Embryonic facial prominence (tissue), 1 donor: ENCODE measurements at regions not wholly inside any gene's neighbourhood (a gene's known extent, or its start where the extent isn't known, plus 50 kb on each side); places are given as distances from the start of the nearest gene placed in this dataset.

Experiments used
- DNase-seq: peaks from one replicate; pipeline ENCODE4 v3.0.0-alpha.2; 2016; ENCODE audit errors: extremely low spot score

DNA sequence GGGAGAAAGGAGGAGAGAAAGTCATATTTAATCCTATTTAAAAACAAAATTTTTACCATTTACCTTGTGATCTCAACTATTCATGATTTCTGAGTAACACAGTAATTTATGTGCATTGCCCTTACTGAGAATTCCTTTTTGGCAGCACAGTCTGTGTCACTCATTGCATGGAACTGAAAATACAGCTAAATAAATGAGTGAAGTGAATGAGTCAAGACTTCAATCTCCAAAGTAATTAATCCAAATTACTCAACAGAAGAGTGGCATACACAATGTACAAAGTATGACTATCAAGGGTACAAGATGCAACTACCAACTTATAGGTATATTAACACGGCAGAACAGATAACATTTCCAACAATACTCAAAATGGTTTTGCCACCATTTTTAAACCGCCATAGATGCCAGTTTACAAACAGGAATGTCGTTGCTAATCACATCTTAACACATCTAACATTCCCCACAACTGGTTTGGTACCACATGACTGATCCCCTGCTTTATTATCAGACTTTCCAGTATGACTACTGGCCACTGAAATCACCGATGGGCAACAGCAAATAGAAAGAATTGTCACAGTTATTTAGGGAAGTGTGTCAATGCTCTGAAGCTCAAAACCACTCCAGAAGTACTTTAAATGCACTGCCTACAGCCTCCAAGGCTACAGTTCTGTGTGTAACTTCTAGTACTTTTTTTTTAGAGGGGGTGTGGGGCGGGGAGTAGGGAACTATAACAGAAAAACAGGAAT lies 410.4 kb downstream of the SHQ1 start:
- DNase-seq, result no peak

DNA sequence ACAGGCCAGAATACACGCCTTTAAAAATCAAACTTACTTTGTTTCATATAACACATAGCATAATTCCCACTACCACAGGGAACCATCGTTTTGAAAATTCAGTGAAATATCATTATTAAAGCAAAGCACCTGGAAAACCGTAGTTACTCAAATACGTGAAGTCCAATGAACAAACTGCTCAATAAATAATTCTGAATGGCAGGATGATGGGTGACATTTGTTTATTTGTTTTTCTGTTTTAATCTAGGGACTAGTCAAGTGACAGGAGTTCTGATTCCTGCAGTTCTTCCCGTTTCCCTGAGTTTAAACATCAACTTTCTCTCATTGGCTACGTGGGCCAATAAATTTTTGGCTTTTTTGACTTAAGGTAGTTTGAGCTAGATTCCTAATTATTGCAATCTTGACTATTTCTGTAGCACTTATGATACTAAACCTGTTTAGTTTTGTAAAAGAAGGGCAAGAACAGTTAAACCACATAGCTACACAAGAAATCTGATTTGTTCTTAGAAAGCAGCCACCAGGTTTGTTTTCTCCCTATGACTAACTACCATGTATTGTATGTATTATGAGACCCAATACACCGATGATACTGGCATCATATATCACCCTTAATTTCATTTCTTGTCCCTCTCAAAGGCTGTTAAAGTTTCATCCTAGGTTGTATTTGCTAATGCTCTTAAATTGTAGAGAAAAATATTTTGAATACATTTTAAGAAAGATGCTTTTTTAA lies 411.2 kb downstream of the SHQ1 start:
- DNase-seq, result no peak

DNA sequence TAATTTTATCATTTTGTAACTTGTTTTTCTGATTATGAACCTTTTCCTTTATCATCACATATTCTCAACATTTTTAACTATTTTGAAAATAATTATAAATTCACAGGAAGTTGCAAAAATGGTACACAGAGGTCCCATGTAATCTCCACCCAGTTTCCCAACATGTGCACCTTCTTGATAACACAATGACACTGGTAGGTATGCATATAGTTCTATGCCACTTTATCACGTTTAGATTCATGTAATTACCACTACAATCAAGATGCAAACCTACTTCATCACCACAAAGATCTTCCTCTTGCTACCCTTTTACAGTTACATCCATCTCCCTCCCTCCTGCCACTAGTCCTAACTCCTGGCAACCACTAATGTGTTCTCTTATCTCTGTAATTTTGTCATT lies 413.9 kb downstream of the SHQ1 start:
- no peak for DNase-seq

DNA sequence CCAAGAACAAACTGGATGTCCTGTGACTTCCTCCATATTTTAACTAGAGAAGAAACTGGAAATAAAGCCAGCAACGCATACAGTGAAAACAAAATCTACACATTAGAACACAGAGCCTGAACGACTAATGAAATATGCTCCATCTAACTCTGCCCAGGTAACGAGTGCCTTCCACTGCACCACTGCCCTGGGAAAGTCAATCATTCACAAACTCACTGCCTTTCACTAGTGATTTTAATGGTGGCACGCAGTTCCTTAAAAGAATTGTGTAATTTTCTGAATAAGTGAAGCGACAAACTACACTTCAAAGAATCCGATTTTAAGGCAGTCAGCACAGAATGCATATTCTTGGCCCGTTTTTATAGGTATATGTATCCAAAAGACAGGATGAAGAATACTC lies 416.0 kb downstream of the SHQ1 start:
- no peak for DNase-seq

DNA sequence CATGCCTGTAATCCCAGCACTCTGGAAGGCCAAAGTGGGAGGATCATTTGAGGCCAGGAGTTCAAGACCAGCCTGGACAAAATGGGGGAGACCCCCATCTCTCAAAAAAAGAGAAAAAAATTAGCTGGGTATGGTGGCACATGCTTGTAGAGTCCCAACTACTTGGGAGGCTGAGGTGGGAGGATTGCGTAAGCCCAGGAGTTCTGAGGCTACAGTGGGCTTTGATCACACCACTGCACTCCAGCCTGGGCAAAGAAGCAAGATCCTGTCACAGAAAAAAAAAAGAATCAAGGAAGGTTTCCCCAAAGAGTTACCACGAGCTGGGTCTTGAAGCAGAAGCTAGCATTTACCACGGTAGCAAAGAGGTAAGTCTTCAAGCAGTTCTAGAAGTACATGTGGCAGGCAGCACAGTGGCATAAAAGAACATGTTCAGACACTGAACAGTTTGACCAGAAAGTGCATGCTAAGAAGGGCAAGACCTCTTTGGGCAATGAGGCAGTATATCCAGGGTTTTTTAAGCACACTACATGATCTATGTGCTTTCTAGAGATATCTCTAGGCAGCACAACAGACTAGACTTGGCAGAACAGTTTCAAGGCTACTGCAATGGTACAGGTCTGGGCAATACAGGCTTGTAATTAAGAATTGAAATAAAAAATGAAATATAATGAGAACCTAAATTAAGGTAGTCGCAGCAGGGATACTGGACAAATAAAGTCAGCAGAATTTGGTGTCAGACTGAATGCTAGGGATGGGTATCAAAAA lies 418.5 kb downstream of the SHQ1 start:
- DNase-seq, result no peak

DNA sequence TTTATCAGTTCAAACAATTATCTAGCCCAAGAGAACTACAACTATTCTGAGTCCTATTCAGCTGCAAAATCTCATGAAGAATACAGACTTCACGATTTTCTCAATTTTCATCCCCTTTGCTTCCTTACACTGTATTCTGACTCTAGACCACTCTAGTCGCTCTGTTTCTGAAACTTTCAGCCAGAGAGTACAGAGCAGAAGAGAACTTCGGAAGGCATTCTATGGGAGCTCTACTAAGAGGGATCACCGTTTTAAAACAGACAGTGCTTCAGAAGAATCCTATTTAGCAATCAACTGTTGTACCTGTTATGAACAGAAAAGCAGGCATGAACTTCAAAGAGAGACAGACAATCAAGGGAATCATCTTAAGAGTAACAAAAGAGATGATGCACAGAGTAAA lies 419.4 kb downstream of the SHQ1 start:
- no peak for DNase-seq

DNA sequence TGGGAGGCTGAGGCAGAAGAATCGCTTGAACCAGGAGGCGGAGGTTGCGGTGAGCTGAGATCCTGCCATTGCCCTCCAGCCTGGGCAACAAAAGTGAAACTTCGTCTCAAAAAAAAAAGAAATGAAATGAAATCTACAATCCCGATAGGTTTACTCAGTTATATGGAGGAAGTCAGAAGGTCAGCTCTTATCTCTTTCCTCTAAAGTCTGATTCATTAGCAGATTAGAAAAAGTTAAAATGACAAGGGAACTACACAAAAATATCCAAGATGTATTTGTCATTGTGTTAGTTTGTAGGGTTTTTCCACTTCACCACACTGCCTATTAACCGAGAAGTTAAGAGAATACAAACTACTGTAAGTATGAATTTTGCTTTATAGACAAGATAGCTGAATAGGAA lies 420.6 kb downstream of the SHQ1 start:
- DNase-seq, result no peak

DNA sequence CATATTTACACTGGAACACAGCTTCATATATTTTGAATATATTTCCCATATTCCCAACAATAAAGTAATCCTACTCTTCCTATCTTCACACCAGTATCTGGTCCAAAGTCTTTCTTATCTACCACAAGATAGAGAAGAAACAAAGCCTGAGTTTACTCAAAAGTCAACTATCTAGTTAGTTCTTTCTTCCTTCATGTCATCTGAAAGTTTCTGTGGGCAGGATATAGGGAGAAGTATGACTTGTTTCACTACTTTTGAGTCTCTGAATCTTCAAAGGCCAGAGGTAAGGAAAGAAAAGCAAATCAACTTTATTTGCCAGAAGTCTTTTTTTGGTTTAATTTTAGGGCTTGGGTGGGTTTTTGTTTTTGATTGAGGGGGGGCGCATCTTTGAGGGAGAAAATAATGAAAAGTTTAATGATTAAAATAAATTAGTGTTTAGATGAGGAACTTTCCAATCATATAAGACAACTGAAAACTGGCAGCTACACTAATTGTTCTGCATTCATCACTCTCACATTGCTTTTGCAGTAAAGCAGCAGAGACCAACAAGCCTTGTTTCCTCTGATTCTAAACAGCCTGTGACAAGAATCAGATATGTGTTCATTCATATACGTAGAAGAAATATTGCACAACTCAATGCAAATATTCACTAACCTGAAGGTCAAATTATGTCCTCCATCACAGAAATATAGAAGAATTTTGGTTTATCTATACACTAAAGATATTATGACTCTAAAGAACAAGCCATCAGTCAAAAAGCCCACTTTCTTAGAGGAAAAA lies 421.4 kb downstream of the SHQ1 start:
- no peak for DNase-seq

DNA sequence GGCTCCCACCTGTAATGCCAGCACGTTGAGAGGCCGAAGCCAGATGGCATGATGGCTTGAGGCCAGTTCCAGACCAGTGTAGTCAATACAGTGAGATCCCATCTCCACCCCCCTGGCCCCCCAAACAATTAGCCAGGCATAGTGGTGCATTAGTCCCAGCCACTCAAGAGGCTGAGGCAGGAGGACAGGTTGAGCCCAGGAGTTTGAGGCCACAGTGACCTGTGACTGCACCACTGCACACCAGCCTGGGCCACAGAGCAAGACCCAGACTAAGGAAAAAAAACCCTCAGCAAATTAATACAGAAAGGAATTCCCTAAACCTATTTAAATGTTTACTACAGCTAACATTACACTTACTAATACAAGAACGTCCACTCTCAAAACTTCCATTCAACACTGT lies 424.6 kb downstream of the SHQ1 start:
- DNase-seq, result no peak

DNA sequence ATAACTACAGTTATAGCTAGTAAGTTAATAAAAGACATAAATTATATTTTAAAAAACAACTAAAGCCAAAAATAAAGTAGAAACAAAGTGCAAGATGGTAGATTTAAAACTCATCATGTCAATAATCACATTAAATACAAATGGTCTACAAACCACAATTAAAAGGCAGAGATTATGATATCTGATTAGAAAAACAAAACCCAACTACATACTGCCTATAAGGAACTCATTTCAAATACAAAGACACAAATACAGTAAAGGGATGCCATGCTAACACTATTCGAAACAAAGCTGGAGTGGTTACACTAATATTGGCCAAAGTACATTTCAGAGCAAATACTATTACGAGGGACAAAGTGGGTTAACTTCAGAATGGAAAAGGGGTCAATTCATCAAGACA lies 426.5 kb downstream of the SHQ1 start:
- no peak for DNase-seq

DNA sequence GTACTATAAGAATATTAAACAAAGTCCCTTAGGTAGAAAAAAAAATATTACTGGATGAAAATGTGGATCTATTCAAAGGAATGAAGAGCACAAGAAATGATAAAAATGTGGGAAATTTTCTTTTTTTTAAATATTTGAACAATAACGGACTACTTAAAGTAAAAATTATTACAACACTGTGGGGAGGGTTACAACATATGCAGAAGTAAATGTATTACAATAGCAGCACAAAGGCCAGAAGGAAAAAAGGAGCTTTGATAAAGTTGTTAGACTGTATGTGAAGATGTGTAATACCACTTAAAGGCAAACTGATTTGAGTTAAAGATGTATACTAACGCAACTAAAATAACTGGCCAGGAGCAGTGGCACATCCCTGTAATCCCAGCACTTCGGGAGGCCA lies 427.1 kb downstream of the SHQ1 start:
- DNase-seq, result no peak

DNA sequence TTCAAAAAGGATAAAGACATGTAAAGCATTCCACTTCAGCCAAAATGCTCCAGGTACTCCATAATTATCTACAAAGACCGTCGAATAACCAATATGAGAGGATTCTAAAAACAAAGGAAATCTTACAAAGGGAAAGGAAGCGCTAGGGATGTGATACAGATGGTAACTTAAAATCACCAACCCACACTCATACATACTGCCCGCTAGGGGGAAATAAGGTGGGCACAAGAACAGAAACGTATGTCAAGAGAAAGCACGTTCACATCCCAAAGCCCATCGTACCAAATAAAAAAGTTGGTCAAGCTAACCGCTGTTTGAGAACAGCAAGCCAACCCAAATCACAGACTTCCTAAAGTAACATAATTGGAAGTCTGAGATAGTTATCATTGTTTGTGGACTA lies 429.4 kb downstream of the SHQ1 start:
- DNase-seq, result no peak

DNA sequence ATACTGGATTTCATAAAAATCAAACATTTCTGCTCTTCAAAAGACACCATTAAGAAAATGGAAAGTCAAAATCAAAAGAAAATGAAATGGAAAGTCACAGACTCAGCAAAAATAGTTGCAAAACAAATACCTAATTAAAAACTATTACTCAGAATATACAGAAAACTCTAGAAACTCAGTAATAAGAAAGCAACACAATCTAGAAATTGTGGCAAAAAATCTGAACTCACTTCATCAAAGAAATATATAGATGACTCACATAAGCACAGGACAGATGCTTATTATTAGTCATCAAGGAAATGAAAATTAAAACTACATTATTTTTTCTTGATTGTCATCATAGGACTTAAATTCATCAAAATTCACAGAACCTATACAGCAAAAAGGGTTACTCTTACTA lies 430.0 kb downstream of the SHQ1 start:
- no peak for DNase-seq

DNA sequence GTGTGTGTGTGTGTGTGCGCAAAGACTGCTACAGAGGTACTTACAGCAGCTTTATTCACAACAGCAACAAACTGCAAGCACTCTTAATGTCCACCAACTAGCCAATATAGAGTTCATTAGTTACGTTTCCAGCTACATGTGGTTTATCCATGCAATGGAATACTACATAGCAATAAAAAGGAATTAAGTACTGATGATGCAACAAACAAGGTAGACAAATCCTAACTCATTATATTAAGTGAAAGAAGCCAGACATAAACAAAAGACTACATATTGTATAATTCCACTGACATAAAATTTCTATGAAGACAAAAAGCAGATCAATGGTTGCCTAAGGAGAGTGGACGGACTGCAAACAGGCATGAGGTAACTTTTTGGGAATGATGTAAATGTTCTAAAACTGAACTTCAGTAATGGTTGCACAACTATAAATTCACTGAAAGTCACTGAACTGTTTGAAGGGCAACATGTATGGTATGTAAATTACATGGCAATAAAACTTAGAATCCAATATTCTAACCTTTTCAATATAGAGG lies 433.7 kb downstream of the SHQ1 start:
- DNase-seq, result no peak

DNA sequence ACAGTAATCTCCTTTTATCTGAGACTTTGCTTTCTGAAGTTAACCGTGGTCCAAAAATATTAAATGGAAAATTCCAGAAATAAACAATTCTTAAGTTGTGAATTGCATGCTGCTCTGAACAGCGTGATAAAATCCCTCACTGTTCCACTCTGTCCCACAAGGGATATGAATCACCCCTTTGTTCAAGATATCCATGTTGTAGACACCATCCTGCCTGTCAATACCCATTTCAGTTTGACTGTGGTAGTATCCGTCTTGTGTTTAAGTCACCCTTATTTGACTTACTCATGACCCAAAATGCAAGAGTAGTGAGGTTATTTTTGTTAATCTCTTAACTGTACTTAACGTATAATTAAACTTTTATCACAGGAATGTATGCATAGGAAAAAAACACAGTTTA lies 435.0 kb downstream of the SHQ1 start:
- no peak for DNase-seq

DNA sequence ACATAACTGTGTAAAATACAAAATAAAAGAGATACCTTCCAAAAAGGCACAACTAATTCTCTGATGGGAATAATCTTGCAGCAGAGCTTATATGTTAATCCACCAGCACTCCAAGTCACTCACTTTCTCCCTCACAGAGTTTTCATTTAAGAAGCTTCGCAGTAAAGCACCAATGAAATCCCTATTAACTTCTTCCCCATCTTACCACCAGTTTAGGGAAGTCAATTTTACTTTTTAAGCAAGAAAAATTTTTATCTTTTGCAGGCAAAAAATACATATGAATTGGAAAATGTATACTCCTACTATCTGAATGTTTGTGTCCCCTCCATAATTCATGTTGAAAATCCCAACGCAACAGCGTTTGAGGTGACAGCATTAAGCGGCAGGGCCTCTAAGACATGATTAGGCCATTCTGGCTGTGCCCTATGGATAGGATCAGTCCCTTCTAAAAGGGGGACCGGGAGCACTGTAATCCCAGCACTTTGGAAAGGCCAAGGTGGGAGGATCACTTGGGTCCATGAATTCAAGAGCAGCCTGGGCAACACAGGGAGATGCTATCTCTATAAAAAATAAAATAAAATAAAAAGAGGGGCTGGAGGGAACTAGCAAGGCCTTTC lies 435.8 kb downstream of the SHQ1 start:
- DNase-seq, result no peak

DNA sequence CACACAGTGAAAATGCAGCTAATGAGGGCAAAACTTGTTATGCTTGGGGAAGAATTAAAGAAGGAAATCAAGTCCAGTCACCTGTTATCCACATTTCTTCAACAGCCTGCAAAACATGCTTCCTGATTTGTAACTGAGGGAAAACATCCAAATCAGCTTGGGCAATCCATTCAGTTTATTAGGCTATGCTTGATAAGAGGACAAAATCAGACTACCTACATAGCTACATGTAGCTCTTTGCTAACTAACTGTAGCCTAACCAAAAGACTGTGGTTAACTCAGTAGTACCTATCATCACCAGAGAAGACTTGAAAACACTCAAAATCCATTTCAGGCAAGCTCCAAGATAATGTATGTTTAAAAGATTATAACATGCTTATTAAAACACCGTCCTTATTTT lies 436.4 kb downstream of the SHQ1 start:
- no peak for DNase-seq

DNA sequence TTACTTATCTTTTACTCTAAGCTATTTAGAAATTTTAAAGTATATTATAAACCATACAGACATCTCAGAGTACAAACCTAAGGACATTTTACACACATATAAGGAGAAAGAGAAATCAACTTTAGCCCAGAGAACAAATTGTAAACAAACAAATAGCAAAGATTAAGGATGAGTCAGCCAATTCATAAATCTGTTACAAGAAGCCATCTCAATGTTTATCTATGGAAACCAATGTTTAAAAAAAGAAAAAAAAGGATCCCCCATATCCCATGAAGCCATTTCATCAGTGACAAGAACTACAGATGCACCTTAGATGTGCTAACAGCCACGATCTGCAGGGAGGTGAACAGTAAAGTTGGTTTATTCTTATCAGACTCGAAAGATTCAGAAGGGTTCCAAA lies 437.1 kb downstream of the SHQ1 start:
- DNase-seq, result no peak

DNA sequence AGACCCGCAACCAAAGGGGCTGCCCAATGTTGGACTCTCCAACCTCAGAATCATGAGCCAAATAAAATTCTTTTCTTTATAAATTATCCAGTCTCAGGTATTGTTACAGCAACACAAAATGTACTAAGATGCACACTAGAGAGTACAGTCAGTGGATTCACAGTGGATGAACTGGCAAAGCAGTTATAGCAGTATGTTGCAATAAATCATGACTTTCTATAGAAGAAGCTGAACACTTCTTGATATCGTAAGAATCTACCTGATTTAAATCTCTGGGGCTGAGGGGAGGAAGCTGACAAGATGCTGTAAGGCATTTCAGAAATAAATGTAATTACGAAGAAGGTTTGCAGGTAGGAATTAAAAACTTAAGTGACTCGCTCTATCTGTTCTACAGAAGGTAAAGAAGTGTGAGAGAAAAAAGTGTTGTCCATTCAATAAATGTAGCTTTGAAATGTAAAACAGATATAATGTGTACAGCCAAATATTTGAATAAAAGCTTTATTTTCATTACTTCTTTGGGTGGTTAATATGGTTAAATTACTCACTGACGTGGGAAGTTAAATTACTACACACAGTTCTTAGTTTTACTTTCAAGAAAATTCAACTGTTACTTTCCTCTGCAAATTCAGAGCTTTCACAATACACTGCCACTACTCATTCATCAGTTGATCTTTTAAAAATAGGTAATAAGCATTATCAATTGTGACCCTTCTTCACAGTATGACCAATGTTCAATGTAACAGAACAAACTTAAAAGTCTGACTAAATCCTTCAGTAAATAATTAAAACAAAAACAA lies 439.1 kb downstream of the SHQ1 start:
- no peak for DNase-seq

DNA sequence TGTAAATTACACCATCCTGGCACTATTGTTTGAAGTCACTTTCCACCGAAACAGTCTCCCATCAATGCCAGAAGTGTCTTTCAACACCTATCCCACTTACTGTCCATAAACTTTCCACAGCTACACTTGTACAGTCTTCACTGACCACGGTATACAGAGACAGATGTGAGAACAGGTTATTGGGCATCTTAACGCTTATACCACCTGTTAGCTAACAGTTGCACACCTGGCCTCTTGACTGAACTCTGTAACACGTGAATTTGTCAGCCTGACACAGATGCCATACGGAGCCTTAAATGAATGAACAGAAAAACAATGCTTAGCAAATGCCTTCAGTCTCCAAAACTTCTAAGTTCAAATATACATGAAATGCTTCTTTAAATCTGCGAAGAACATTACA lies 440.5 kb downstream of the SHQ1 start:
- DNase-seq, result no peak
